ENCODE measurements at regions not wholly inside any gene's neighbourhood (a gene's known extent, or its start where the extent isn't known, plus 50 kb on each side); places are given as distances from the start of the nearest gene placed in this dataset.
"Not testable (repeated sequence)": the region's sequence is repeated elsewhere in the genome, so short reads cannot be mapped to it uniquely, and the experiment has no call there.

DNA sequence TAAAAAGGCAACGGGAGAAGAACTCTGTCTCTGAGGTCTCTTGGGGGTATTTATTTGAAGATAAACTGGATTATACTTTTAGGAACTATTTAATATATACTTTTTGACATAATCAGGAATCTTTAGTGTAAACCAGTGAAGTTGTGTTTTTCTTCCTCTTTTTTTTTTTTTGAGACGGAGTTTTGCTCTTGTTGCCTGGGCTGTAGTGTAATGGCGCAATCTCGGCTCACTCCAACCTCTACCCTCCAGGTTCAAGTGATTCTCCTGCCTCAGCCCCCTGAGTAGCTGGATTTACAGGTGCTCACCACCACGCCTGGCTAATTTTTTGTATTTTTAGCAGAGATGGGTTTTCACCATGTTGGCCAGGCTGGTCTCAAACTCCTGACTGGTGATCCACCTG lies 68.5 kb upstream of the MAN2A1 start:
- TF ChIP-seq, protein P1, sequence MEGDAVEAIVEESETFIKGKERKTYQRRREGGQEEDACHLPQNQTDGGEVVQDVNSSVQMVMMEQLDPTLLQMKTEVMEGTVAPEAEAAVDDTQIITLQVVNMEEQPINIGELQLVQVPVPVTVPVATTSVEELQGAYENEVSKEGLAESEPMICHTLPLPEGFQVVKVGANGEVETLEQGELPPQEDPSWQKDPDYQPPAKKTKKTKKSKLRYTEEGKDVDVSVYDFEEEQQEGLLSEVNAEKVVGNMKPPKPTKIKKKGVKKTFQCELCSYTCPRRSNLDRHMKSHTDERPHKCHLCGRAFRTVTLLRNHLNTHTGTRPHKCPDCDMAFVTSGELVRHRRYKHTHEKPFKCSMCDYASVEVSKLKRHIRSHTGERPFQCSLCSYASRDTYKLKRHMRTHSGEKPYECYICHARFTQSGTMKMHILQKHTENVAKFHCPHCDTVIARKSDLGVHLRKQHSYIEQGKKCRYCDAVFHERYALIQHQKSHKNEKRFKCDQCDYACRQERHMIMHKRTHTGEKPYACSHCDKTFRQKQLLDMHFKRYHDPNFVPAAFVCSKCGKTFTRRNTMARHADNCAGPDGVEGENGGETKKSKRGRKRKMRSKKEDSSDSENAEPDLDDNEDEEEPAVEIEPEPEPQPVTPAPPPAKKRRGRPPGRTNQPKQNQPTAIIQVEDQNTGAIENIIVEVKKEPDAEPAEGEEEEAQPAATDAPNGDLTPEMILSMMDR (IDR thresholded peaks at IDR 0.05) = not testable (repeated sequence)
- TF ChIP-seq POLR2A (IDR thresholded peaks at IDR 0.05) = not testable (repeated sequence)
